Stimulated activated CD4-positive, alpha-beta T cell treated with anti-CD3 and anti-CD28 coated beads, Interleukin-15, amount 100 ng/mL, for 1 hour (primary cell): ENCODE measurements at regions not wholly inside any gene's neighbourhood (a gene's known extent, or its start where the extent isn't known, plus 50 kb on each side); places are given as distances from the start of the nearest gene placed in this dataset.
"Not testable (repeated sequence)": the region's sequence is repeated elsewhere in the genome, so short reads cannot be mapped to it uniquely, and the experiment has no call there.

Source experiments
- DNase-seq, 2 donors: peaks; one replicate each; pipeline ENCODE4 v3.0.0-alpha.2; 2020; ENCODE audit warnings: low read depth in 1 of 2, low spot score in 1 of 2

DNA sequence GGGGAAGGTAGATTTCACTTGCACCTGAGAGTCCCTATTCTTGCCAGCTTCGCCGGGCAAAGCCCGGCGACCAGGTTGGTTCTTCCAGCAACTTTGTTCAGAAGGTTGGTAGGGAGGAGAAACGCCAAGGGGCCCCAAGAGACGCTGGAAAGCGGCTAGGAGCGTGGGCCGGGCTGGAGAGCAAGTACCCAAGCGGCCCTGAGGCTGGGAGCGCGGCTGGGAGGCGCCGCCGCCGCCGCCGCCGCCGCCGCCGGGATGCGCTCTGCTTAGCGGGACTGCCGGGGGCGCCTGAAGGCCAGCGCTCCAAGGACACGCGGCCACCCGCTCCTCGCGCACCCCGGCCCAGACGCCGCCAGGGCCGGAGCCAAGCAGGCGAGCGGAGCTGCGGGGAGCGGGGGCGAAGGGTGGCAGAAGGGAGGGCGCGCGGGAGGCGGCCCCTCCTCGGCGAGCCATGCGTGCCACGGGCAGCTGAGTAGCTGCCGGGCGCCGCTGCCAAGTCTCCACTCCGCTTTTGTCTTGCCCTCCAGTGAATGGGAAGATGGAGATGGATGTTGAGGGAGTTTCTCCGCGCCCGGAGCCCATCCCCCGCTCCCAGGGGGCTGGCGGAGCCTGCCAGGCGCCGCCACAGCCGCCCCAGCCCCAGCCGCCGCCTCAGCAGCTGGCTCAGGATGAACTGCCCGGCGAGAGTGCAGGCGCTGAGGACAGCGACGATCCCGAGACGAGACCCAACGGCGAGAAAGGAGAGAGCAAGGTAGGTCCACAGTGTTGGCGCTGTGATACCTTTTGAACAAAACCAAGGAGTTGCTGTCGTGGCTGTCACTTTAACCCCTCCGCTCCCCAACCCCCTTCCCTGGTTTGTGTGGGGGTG lies 227.4 kb upstream of the AZI2 start:
- no peak for DNase-seq

DNA sequence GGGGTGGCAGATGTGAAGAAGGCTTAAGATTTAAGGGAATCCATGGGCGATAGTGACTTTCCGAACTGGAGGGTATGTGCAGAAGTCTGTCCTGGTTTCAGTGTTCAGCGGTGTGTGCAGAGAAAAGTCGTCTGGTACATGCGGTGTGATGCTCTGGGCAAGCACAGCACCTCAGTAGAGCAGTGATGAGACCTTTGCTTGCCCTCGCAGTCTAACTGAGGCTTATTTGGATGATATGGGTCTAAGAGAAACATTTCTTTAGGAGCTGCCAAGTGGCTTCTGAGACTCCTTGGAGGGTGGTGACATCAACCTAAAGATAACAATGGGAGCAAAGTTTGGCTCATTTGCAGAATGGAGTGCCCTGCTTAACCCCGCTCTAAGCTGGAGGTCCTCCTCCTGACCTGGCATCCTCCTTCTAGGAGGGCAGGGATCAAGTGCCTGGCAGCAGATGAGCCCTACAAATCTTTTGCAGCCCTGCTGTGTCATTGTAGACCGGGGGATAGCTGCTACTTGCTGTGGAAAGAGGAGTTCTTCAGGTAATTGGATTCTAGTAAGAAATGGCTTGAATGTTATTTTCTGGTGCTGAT lies 228.1 kb upstream of the AZI2 start:
- no peak for DNase-seq

DNA sequence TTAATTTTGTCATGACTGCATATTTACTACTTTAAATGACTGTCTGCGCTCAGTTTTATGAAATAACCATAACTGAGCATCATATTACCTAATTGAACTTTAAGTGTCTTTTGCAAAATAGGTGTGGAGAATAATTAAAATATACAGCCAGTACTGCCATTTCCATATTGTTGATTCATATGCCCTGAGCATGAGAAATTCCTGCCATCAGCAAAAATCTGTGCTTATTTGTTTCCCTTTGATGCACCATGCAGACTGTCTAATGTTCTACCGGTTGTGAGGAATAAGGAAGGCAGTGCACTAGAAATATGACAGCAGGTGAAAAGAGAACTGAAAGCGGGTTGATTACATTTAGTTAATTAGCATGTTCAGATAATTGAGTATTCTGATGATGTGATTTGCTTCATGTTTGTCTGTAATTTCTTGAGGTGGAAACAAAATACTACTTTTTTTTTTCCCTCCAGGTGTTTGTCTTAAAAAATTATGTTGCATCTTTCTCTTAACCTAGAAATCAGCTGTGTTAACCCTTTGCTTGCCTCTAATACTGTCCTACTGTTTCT lies 229.4 kb upstream of the AZI2 start:
- DNase-seq: no peak

DNA sequence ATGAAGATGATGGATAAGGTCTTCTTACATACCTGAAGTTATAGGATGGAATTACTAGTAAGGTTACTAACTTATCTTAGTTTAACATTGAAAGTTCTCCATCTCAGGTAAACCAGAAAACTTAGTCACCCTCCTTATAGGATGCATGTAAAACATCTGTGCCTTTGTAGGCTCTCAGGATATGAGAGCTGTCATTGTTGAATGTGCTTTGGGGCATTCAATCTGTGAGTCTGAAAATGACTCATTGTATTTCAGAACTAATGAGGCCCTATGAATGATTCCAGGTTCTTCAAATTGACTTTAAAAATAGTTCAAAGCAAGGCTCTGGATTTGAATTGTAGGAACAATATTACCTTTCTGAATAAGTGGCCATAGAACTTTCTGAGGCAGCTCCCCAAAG lies 237.7 kb upstream of the AZI2 start:
- DNase-seq: no peak

DNA sequence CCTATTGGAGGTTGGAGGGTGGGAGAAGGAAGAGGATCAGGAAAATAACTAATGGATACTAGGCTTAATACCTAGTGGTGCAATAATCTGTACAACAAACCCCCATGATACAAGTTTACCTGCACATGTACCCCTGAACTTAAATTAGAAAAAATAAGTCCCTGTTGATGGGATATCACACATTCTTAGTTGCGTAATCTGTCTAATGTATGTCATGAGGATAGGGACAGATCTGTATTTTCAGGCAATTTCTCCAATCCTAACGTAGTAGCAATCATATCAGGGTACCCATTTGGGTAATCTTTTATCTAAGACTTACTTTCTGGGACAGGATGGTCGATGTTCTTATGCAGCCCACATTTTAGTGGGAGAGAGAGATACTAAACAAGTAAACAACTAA lies 239.1 kb upstream of the AZI2 start:
- no peak for DNase-seq

DNA sequence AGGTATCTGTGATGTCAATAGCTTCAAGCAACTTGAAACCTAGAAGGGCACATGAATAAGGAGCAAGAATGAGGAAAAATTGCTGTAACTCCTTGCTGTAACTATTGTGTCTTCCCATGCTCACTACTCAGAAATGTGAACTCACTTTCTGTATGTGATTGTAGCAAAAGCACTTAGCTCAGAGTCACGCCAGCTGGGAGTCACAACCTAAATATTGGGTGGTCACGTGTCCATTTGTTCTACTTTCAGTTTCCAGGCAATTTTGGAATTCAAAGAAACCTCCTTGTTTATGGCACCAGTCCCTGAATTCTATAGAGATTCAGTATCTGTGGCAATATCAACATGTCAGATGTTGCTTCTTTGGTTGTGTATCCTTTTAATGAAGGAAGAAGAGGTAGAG lies 241.6 kb upstream of the AZI2 start:
- DNase-seq: no peak

DNA sequence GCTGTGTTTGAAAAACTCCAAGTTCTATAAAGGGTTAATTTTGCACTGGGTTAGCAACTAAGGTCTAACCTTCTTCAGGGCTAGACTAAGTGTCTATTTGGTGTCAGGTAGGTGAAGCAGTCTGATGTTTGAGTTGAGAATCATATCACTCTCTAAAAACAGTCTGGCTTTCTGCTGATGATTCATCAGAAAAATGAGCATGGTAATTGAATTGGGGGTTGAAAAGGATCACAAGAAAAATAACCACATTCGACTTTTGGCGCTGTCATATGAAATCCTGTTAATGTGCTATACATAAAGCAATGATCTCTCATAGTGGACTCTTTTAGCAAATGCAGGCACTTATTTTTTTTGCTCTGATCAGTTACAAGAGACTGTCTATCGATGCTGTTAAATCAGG lies 242.2 kb upstream of the AZI2 start:
- DNase-seq: no peak

DNA sequence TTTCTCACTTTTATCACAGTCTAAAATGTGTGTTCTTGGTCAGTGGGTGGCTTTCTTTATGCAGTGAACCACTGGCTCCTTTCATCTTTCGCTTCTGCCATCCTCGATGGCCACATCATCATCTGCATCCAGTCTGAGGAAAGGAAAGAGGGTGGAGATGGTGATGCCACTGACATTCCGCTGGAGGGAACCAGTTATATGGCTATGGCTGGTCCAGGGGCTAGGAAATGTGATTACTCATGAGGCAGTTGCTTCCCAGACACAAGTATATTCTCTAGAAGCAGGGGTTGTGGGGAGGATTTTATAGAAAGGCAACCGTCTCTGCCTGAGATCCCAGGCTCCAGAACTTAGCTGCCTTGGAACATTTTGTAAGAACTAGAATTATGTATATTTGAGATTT lies 246.7 kb upstream of the AZI2 start:
- no peak for DNase-seq

DNA sequence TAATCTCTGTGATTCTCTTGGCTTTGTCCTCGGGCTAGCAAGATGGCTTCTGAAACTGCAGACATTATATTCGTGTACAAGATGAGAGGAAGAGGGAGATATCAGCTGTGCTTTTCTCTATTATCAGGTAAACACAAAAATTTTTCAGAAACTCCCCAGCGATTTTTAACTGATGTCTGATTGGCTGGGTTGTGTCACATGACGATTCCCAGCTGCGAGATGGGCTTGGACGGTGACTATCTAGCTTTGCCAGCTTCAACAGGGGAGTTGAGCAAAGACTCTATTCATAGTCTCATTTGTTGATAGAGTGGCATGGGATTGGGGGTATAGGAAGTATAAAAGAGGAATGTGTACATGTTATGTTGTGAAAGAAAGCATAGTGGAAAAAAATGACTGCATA lies 248.8 kb upstream of the AZI2 start:
- DNase-seq: no peak

DNA sequence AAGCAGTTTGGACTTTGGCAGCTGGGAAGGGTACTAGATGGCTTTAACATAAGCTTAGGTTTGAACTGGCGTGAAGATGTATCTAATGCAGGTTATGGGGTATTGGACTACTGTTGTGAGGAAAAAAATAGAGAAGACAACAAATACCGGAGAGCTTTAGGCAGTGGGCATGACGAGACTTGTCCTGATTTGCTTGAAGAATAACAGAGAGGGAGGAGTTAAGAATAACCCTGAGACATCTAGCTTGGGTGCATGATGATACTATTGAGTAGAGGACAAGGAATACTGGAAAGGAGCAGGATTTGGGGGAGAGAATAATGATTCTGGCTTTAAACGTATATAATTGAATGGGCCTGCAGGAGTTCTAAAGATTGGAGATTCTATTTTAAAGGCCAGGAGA lies 249.5 kb upstream of the AZI2 start:
- DNase-seq: no peak

DNA sequence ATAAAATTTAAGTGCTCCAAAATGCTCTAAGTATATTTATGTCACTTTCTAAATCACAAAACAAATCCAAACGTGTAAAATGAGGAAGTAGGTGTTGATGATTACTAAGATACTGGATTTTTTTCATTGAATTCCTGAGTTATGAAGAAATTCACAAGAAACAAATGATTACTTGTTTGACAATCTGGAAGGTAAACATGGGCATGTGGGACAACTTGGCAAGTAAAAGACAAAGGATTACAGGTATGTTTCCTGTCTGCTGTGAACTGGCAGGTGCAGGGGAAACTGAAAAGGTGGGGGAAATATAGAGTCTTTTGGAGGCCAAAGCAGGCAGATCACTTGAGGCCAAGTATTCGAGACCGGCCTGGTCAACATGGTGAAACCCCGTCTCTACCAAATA lies 252.7 kb upstream of the AZI2 start:
- DNase-seq: no peak

DNA sequence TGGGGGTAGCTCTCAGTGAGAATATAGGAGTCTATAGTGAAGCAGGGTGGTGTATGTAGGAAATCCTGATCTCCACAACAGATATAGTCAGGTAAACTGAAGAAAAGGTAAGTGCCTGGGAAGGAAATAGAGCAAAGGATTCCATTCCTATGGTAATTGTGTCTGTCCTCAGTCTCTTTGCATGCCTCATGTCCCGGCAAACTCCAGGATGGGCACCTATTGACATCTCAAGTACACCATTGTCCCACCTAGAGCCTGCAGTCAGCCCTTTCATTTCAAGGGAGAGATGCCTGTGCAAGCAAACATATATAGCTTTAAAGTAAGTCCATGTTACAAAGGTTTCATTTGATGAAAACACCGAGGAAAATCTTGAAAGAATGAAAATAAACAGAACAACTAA lies 257.7 kb upstream of the AZI2 start:
- no peak for DNase-seq

DNA sequence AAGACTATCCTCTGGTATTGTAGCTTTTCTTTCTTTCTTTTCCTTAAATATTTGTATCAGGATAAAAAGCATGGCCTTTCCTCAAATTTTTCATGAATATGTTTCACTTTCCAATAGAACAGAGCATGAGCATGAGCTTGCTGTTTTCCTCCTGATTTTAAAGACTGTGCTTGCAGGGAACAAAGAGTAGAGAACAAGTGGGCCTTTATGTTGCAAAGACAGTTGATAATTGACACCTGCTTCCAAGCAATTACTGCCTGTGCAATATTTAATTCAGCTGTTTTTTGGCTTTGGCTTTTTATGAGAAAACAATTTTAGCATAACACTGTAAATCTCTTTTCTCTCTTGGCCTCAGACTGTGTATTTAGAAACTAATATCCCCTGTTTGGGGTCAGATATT lies 263.6 kb upstream of the AZI2 start:
- no peak for DNase-seq

DNA sequence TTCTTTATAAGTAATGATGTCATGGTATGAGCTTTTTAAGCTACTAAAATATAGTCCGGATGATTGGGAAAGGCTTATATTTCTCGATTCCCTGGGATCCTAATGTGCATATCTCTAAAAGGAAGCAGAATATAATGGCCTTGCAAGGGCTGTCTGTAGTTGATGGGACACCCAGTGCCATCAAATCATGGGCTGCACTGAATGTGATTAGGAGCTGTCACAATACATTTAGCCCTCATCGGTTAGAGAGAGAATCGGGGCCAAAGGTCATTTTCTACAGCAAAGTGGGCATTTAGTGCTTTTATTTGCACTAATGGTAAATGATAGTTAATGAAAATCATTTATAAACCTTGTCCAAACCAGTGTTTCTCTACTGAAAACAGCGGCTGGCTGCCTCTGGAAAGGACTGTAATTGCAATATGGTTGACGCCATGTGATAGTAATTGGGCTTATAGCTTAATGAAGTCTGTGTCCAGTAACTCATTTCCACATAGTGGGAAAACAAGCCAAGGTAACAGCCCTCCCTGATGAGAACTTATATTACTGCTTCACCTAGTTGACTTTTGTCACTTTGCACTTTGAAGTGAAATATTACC lies 265.0 kb upstream of the AZI2 start:
- DNase-seq: no peak

DNA sequence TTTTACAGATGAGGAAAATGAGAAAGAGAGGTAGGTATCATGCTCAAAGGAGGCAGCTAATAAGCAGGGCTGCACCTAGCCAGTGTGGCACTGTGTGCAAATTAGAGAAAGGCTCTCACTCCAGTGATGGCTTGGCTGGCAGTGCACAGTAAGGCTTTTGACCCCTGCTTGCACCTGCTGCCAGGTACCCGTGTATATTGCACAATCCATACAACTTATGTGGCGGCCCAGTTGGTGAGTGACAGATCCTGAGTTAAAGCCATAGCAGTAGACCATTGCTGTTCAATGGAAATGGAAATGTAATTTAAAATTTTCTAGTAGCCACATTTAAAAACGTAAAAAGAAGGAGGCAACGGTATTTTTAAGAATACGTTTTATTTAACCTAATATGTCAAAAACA lies 266.4 kb upstream of the AZI2 start:
- DNase-seq: no peak

DNA sequence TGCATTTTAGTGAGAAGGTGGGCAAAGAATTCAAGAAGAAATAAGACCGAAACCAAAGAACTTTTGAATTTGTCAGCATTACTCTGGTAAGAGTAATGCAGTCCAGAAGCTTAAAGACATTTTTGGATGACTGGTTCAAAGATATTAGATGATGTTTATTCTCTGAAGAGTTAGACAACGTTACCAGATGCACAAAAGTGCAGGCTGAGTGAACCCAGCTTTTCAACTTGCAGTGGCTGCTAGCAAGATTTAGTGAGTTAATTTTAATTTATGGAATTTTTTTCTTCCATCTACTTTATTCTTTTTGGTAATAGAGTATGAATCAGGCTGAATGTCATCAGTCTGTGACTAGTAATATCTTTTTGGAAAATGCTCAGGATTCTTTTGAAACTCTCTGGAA lies 267.3 kb upstream of the AZI2 start:
- DNase-seq: no peak

DNA sequence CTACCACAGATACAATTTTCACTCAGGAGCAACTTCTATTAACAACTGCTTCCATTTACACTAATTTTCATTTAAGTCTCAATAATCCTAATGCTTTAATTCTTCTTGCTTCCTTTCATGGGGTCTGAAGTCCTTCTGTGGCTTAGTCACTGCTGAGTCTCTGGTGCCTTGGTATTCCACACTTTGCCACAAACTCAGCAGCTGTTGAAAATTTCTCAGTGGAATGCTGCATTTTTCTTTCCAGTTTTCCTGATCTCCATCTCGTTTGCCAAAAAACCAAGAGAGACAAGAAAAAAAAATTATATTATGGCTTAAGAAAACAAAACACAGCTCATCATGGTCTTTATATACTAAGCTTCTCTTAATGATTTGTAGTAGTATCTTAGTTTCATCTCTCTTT lies 269.2 kb upstream of the AZI2 start:
- DNase-seq: no peak

DNA sequence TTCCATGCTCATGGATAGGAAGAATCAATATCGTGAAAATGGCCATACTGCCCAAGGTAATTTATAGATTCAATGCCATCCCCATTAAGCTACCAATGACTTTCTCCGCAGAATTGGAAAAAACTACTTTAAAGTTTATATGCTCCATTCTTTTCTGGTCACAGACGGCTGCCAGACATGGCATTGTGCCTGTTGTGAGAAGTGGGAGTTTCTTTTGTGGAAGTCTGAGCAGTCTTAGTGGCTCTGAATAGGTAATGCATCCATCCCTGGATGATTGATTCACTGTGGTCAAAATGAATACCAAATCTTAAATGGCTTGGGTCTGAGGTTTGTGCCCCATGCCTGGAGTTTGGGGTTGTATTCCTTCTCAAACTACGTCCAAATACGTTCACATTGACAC lies 274.5 kb upstream of the AZI2 start:
- DNase-seq: no peak

DNA sequence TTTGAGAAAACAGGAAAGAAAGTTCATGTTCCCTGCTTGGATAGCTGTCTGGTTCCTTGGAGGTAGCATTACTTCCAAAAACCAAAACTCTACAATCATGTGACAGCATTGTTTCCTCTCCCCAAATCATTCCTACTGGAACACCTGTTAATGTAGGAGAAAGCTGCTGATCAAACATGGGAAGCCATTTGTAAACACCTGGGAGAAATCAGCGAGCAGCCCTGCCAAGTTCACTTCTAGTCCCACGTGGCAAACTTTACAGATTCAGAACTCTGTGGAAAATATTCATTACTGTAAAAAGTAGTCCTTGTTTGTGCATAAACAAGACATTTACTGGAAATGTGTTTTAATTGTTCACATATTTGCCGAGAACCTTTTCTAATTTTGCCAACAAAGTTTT lies 275.5 kb upstream of the AZI2 start:
- DNase-seq: no peak

DNA sequence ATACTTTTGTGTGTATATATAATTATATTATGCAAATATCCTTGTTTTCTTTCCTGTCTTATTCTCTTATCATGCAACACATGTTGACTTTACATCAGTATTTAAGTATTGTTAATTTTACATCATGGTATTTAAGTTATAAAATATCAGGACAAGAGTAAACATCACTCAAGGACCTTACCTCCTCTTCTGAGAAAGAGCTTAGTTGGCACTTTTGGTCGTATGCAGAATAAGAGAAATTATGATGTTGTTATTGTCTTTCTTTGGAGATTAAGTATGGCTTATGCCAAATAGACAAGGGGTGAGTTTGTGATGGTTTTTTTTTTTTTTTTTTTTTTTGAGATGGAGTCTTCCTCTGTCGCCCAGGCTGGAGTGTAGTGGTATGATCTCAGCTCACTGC lies 279.2 kb upstream of the AZI2 start:
- DNase-seq: not testable (repeated sequence)

DNA sequence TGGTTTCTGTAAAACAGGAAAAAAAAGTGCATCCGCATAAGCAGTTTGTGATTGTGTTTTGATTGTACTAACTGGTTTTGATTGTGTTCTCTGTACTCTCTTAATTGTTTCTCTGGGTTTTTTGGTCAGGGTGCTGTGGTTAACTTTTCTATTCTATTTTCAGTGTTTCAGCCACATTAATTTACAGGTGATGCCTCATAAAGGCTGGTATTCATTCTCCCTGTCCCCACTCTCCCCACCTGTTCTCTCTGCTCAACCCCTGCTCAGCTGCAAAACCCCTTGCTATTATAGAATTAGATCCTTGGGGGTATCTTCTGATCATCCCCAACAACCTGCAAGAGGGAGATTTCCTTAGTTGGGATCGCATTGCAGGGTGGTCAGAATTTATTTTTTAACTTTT lies 285.4 kb upstream of the AZI2 start:
- DNase-seq: no peak

DNA sequence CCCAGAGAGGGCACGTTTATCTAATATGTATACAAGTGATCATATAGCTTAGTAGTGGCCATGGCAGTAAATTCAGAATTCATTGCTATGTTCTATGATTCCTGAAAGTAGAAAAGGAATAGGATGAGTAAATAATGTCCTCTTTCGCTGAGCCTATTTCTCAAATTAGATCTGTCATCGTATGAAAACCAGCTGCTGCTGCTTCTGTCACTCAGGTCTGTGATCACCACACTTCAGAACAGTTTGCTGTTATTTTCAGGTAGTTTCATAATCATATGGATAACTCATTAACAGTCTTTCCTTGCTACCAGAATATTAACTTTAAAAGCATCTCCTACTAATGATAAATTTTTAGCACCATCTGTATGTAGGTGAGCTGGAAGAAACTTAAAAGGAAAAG lies 289.1 kb upstream of the AZI2 start:
- DNase-seq: no peak
